ENCODE measurements at regions not wholly inside any gene's neighbourhood (a gene's known extent, or its start where the extent isn't known, plus 50 kb on each side); places are given as distances from the start of the nearest gene placed in this dataset.

DNA sequence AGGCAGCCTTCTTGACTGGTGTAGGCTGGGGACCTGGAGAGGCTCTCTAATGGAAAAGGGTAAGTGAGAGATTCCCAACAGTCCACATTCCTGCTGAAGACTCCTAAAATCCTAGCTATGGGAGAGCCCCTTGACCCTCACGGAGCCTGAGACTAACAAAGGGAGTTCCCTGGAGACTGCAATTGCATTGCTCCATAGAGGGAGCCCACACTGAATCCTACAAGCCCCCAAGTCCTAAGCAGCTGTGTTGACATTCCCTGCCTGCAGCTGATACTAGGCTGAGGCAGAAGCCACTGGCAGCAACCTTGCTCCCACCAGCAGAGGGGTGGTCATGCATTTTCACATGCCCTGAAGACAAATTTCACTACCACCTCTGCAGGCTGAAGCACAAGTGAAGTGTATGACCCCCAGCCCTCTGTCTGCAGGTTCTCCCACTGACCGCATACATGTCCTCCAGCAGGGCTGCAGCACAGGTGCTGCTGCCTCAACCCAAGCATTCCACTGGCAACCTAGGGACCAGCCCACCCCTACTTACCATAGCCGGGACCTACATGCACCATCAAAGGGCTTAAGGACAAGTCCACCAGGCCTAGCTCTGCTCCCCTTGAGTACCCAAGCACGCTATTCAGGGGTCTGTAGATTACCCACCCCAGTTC, 130.3 kb upstream of the SLC13A1 start:
- Histone ChIP-seq H3K27me3 (ENCODE audit: control insufficient read depth in 4 of 4, insufficient read depth in 4 of 4, low read length in 3 of 4) (no peaks in the 10 kb centered on the region), H3K4me3 (ENCODE audit: low read depth in 1 of 3, low read length in 3 of 3) (peak overlapping the region in 1 of 3 donors; percentile 14), H3K9me3 (ENCODE audit: control insufficient read depth in 4 of 4, low read length in 3 of 4) (peaks cover 0 to 2% (median 0%) of the 10 kb centered on the region in 4 donors), H3K4me1 (ENCODE audit: control insufficient read depth in 4 of 4, insufficient read depth in 4 of 4, low read length in 3 of 4) (no peaks in the 10 kb centered on the region), H3K9ac (ENCODE audit: low read depth in 1 of 2, low read length in 2 of 2) (no peak overlapping the region), H3K36me3 (ENCODE audit: control insufficient read depth in 4 of 4, insufficient read depth in 3 of 4, low read depth in 1 of 4, low read length in 3 of 4) (no peaks in the 10 kb centered on the region), H3K27ac (ENCODE audit: low read depth in 1 of 2, low read length in 2 of 2) (no peak overlapping the region)
- 78% methylated on average over 4 of the region's 4 CpGs for WGBS
- TF ChIP-seq EGR1 (IDR thresholded peaks at IDR 0.05; ENCODE audit: low read depth in 2 of 2) = no peak
- TF ChIP-seq RXRA (IDR thresholded peaks at IDR 0.05) = no peak
- TF ChIP-seq, protein P1, sequence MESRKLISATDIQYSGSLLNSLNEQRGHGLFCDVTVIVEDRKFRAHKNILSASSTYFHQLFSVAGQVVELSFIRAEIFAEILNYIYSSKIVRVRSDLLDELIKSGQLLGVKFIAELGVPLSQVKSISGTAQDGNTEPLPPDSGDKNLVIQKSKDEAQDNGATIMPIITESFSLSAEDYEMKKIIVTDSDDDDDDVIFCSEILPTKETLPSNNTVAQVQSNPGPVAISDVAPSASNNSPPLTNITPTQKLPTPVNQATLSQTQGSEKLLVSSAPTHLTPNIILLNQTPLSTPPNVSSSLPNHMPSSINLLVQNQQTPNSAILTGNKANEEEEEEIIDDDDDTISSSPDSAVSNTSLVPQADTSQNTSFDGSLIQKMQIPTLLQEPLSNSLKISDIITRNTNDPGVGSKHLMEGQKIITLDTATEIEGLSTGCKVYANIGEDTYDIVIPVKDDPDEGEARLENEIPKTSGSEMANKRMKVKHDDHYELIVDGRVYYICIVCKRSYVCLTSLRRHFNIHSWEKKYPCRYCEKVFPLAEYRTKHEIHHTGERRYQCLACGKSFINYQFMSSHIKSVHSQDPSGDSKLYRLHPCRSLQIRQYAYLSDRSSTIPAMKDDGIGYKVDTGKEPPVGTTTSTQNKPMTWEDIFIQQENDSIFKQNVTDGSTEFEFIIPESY (IDR thresholded peaks at IDR 0.05) = no peak
- TF ChIP-seq FOXA1 (IDR thresholded peaks at IDR 0.05) = no peak
- TF ChIP-seq JUND (IDR thresholded peaks at IDR 0.05) = no peak
- no peak for TF ChIP-seq NR2F2 (IDR thresholded peaks at IDR 0.05)
- TF ChIP-seq, protein P2, sequence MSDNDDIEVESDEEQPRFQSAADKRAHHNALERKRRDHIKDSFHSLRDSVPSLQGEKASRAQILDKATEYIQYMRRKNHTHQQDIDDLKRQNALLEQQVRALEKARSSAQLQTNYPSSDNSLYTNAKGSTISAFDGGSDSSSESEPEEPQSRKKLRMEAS (IDR thresholded peaks at IDR 0.05) = no peak
- TF ChIP-seq, protein P3, sequence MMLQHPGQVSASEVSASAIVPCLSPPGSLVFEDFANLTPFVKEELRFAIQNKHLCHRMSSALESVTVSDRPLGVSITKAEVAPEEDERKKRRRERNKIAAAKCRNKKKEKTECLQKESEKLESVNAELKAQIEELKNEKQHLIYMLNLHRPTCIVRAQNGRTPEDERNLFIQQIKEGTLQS (IDR thresholded peaks at IDR 0.05) = no peak
- TF ChIP-seq HNF4A (conservative IDR thresholded peaks at IDR 0.05) = no peak
- no peak for TF ChIP-seq SP1 (IDR thresholded peaks at IDR 0.05)
- TF ChIP-seq HNF4G (IDR thresholded peaks at IDR 0.05) = no peak
- TF ChIP-seq, protein P4, sequence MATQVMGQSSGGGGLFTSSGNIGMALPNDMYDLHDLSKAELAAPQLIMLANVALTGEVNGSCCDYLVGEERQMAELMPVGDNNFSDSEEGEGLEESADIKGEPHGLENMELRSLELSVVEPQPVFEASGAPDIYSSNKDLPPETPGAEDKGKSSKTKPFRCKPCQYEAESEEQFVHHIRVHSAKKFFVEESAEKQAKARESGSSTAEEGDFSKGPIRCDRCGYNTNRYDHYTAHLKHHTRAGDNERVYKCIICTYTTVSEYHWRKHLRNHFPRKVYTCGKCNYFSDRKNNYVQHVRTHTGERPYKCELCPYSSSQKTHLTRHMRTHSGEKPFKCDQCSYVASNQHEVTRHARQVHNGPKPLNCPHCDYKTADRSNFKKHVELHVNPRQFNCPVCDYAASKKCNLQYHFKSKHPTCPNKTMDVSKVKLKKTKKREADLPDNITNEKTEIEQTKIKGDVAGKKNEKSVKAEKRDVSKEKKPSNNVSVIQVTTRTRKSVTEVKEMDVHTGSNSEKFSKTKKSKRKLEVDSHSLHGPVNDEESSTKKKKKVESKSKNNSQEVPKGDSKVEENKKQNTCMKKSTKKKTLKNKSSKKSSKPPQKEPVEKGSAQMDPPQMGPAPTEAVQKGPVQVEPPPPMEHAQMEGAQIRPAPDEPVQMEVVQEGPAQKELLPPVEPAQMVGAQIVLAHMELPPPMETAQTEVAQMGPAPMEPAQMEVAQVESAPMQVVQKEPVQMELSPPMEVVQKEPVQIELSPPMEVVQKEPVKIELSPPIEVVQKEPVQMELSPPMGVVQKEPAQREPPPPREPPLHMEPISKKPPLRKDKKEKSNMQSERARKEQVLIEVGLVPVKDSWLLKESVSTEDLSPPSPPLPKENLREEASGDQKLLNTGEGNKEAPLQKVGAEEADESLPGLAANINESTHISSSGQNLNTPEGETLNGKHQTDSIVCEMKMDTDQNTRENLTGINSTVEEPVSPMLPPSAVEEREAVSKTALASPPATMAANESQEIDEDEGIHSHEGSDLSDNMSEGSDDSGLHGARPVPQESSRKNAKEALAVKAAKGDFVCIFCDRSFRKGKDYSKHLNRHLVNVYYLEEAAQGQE (IDR thresholded peaks at IDR 0.05) = no peak
- TF ChIP-seq, protein P5, sequence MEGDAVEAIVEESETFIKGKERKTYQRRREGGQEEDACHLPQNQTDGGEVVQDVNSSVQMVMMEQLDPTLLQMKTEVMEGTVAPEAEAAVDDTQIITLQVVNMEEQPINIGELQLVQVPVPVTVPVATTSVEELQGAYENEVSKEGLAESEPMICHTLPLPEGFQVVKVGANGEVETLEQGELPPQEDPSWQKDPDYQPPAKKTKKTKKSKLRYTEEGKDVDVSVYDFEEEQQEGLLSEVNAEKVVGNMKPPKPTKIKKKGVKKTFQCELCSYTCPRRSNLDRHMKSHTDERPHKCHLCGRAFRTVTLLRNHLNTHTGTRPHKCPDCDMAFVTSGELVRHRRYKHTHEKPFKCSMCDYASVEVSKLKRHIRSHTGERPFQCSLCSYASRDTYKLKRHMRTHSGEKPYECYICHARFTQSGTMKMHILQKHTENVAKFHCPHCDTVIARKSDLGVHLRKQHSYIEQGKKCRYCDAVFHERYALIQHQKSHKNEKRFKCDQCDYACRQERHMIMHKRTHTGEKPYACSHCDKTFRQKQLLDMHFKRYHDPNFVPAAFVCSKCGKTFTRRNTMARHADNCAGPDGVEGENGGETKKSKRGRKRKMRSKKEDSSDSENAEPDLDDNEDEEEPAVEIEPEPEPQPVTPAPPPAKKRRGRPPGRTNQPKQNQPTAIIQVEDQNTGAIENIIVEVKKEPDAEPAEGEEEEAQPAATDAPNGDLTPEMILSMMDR (IDR thresholded peaks at IDR 0.05; ENCODE audit: low read depth, low read length, missing input control) = no peak
- TF ChIP-seq YY1 (IDR thresholded peaks at IDR 0.05) = no peak
- no peak for TF ChIP-seq RAD21 (IDR thresholded peaks at IDR 0.05)
- TF ChIP-seq TAF1 (conservative IDR thresholded peaks at IDR 0.05) = no peak
- no peak for TF ChIP-seq FOXA2 (IDR thresholded peaks at IDR 0.05)
- no peak for TF ChIP-seq GABPA (IDR thresholded peaks at IDR 0.05 in 1 of 2, conservative IDR thresholded peaks at IDR 0.05 in 1 of 2)
- DNase-seq (ENCODE audit: low spot score) = no peak

All from liver (tissue), 8 donors.